ENCODE measurements at regions not wholly inside any gene's neighbourhood (a gene's known extent, or its start where the extent isn't known, plus 50 kb on each side); places are given as distances from the start of the nearest gene placed in this dataset.

- Histone ChIP-seq H3K9ac (ENCODE audit: low read depth in 1 of 2, low read length in 2 of 2) (no peak overlapping the region), H3K36me3 (ENCODE audit: control insufficient read depth in 4 of 4, insufficient read depth in 3 of 4, low read depth in 1 of 4, low read length in 3 of 4) (no peaks in the 10 kb centered on the region), H3K27me3 (ENCODE audit: control insufficient read depth in 4 of 4, insufficient read depth in 4 of 4, low read length in 3 of 4) (no peaks in the 10 kb centered on the region), H3K4me1 (ENCODE audit: control insufficient read depth in 4 of 4, insufficient read depth in 4 of 4, low read length in 3 of 4) (peaks cover 0 to 2% (median 0%) of the 10 kb centered on the region in 4 donors), H3K9me3 (ENCODE audit: control insufficient read depth in 4 of 4, low read length in 3 of 4) (no peaks in the 10 kb centered on the region), H3K27ac (ENCODE audit: low read depth in 1 of 2, low read length in 2 of 2) (peak overlapping the region in 1 of 2 donors; percentile 25), H3K4me3 (ENCODE audit: low read depth in 1 of 3, low read length in 3 of 3) (no peak overlapping the region)
- DNase-seq (ENCODE audit: low spot score): no peak
- peak in 1 of 2 donors; percentile 86 for TF ChIP-seq RXRA (IDR thresholded peaks at IDR 0.05)
- no peak for TF ChIP-seq TAF1 (conservative IDR thresholded peaks at IDR 0.05)
- peak; percentile 27 for TF ChIP-seq SP1 (IDR thresholded peaks at IDR 0.05)
- TF ChIP-seq JUND (IDR thresholded peaks at IDR 0.05): peak in 1 of 2 donors; percentile 81
- peak; percentile 51 for TF ChIP-seq FOXA2 (IDR thresholded peaks at IDR 0.05)
- TF ChIP-seq MAX (IDR thresholded peaks at IDR 0.05): no peak
- TF ChIP-seq ATF3 (IDR thresholded peaks at IDR 0.05): no peak
- TF ChIP-seq CTCF (IDR thresholded peaks at IDR 0.05; ENCODE audit: low read depth, low read length, missing input control): no peak
- peak; percentile 54 for TF ChIP-seq YY1 (IDR thresholded peaks at IDR 0.05)
- TF ChIP-seq NR2F2 (IDR thresholded peaks at IDR 0.05): peak; percentile 55
- TF ChIP-seq FOXA1 (IDR thresholded peaks at IDR 0.05): peak; percentile 9
- TF ChIP-seq GABPA (IDR thresholded peaks at IDR 0.05 in 1 of 2, conservative IDR thresholded peaks at IDR 0.05 in 1 of 2): no peak
- TF ChIP-seq RAD21 (IDR thresholded peaks at IDR 0.05): peak; percentile 34 to 54
- no peak for TF ChIP-seq REST (IDR thresholded peaks at IDR 0.05)
- no peak for TF ChIP-seq HNF4G (IDR thresholded peaks at IDR 0.05)
- no peak for TF ChIP-seq EGR1 (IDR thresholded peaks at IDR 0.05; ENCODE audit: low read depth in 2 of 2)
- TF ChIP-seq HNF4A (conservative IDR thresholded peaks at IDR 0.05): peak; percentile 58 to 95
- peak; percentile 44 for TF ChIP-seq ZBTB33 (IDR thresholded peaks at IDR 0.05)
- 37% methylated on average over 6 of the region's 6 CpGs for WGBS
Observed at GRCh38 chr9:16213781-16214515, 656.5 kb downstream of the BNC2 start.

Data from liver (tissue), 8 donors.